CD4-positive, alpha-beta T cell treated with Interleukin-17A for 4 hours (primary cell): ENCODE measurements at regions not wholly inside any gene's neighbourhood (a gene's known extent, or its start where the extent isn't known, plus 50 kb on each side); places are given as distances from the start of the nearest gene placed in this dataset.

Source experiments
- DNase-seq: peaks from one replicate; pipeline ENCODE4 v3.0.0-alpha.2; 2020; ENCODE audit warnings: mixed read lengths

DNA sequence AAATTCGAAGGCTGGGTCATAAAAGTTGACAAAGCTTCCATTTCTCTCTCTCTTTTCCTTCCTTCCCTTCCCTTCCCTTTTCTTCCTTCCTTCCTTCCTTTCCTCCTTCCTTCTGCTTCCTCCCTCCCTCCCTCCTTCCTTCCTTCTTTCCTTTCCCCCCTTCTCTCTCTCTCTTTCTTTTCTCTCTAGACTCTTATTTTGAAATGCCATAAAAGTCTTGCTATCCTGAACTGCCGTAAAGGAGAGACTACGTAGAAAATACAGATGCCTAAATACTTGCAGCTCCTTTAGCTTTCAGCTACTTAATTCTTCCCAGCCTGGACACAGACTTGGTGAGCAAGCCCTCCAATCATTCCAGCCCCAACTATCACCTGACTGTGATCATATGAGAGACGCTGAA lies 1644.4 kb downstream of the FAM181B start:
- DNase-seq: no peak

DNA sequence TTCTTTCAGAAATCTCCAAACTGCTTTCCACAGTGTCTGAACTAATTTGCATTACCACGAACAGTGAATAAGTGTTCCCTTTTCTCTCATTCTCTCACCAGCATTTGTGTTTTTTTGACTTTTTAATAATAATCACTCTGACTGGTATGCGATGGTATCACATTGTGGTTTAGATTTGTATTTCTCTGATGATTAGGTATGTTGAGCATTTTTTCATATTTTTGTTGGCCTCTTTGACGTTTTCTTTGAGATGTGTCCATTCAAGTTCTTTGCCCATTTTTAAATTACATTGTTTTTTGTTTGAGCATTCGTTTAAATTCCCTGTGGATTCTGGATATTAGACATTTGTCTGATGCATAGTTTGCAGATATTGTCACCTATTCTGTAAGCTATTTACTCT lies 1639.6 kb upstream of the TENM4 start:
- no peak for DNase-seq

DNA sequence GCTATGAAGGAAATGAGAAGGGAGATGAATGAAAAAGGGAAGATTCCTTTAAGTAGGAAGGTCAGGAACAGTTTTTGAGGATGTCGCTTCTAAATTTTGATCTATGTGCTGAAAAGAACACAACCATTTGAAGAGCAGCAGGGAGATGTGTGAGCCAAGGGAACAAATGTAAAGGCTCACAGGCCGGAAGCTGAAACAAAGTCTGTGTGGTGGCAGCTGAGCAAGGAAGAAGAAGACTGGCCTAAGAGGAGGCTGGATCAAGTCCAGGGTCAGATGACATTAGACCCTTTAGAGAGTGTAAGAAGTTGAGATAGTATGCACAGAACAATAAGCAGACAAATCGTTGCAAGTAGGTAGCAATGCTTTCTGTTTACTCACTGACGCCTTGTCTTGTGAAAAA lies 1631.4 kb upstream of the TENM4 start:
- no peak for DNase-seq

DNA sequence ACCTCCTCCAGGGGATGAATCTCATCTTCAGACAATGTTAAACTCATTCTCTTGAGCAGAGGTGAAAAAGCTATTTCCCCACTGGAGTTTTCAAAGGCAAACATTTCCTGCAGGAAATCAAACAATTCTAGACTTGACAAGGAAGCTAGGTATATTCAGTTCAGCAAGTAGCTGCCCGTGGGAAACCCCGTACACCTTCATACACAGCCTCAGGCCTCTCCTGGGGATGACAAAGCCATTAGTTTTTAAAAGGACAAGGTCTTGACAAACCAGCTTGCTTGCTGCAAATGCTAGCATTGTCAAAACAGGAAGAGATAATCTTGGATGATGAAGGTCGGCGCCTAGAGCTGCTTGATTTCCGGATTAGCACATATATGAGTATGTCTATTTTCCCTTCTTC lies 1630.8 kb upstream of the TENM4 start:
- DNase-seq: no peak

DNA sequence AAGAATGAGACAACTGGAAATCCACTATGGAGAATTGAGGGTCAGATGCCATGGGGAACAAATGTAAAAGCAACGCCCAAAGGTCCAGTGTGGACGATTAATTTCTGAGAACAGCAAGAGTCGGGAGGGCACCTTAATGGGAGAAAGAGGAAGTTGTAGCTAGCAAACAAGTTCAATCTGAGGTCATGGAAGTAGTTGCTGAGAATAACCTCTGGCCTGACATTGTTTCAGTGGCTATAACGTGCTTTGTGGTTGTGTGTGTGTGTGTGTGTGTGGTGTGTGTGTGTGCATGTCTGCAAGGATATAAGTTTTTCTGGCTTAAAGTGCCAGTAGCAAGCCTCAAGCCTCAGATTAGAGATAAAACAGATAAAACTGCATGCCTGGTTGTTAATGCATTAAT lies 1630.1 kb upstream of the TENM4 start:
- no peak for DNase-seq

DNA sequence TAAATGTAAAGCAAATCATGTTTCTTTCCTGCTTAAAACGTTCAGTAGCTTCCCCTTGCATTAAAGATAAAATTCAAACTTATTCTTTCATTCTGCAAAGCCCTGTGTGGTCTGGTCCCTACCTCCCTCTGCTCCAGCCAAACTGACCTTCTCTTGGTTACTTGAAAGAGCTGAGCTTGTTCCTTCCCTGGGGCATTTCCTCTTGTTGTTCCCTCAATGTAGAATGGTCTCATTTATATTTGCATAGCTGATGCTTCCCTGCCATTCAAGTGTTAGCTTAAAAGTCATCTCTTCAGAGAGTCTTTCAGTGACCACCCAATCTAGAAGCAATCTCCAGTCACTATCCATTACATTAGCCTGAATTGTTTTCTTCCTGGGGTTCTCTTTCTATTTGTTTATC lies 1618.5 kb upstream of the TENM4 start:
- no peak for DNase-seq

DNA sequence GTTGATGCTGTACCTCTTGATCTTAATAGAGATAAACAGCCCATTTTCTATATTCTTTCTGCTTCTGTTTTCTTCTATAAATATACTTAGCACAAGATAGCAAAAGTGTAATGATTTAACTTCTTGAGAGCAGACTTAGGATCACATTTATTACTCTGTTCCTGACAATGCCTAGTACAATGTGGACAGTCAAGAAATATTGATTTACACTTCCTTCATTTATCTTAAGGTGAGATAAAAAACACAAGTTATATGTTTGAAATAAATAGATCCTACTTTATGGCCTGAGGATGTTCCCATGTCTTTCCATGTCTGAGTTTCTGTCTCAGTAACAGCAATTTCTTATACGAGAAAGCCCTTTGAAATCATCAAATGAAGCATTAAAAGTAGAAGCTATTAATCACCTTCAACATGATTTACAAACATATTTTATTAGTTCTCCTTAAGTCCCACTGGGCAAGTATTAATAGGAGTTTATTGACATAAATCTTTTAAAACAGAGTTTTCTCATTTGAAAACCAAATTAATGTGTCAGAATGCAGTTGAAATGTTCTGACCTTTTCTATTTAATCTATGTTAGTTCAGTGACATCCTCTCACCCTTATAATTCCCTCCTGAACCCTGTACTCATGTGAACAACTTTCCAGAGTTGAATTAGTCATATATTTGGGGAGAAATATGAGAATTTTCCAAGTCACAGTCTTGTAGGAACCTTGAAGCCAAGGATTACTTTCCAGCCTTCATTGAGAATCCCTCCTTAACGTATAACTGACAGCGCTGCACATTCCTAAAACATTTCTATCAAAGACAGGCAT lies 1611.7 kb upstream of the TENM4 start:
- DNase-seq: no peak

DNA sequence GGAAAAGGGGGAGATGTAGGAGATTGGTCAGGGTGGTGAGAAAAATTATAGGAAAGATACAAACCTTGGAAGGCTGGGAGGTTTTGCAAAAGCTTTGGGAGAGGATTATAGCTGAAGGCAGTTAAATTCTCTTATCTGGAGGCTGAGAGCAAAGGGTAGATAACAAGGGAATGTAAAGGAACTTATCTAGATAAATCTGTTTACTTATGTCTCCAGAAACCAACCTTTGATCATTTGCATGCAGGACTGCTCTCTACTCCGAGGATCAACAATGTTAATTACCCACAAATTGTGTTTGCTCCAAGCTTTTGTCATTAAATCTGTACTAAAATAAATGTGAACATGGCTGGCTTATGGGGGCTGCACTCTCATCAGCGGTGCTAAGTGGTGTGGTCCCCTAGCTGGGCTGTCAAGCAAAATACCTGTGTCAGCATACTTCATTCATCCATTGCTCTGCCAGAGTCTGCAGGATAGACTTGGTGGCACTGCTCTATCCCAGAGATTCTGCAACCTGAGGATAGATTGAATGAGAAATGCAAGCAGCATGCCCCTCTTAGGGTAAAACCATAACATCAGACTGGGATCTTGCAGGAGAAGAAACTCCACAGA lies 1599.2 kb upstream of the TENM4 start:
- DNase-seq: no peak

DNA sequence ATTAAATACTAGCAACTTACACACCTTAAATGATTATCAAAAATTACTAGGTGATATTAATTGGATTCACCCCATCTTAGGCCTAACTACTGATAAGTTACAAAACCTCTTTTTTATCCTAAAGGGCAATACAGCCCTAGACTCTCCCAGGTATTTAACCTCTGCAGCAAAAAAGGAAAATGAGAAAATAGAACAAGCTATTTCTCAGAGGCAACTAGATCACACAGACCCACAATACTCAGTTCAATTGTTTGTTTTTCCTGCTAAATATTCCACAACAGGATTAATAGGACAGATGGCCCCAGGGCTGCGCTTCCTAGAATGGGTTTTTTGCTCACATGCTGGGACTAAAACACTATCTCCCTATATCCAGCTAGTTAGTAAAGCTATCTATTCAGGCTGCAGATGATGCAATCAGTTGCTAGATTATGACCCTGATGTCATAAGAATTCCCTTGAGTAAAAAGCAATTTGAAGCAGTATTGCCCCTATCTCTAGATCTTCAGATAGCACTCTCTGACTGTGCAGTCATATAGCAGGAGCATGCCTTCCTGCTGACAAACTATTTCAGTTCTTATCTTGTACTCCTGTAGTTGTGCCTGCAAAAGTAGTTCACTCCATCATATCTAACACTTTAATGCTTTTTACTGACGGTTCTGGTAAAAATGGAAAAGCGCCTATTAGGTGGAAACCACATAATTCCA lies 1595.5 kb upstream of the TENM4 start:
- DNase-seq: no peak

DNA sequence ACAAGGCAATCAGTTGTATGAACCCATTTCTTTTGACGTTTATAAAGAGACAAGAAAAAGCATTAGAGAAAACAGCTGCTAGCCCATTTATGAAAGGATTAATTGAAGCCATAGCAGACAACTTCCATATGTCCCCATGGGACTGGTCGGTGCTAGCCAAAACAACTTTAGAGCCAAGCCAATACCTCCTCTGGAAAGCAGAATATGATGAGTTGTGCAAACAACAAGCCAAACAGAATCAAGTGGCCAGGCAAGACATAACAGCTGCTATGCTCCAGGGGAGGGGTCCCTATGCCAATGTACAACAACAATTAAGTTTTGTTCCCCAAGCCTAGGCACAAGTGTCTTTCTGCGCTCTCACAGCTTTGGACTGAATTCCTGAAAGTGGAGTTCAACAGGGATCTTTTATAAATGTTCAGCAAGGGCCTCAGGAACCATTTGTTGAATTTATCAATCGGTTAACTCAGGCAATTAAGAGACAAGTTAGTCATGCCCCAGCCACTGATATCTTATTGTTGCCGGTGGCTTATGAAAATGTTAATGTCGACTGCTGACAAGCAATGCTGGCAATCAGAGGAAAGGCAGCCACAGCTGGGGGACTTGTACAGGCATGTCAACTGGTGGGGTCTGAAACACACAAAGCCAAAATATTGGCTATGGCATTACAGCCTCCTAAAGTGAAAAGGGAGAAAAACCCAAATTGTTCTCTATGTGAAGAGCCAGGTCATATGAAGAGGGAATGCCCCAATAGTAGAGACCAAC lies 1593.1 kb upstream of the TENM4 start:
- DNase-seq: no peak

DNA sequence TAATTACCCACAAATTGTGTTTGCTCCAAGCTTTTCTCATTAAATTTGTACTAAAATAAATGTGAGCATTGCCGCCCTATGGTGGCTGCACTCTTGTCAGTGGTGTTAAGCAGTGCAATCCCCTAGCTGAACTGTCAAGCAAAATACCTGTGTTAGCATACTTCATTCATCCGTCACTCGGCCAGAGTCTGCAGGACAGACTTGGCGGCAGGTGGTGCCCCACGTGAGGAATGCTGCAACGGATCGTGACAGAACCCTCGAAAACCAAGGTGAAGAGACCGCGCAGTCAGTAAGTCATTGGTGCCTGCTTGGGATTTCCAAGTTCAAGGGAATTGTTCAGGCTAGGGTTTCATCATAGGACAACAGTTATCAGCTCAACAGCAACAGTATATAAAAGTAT lies 1592.1 kb upstream of the TENM4 start:
- no peak for DNase-seq

DNA sequence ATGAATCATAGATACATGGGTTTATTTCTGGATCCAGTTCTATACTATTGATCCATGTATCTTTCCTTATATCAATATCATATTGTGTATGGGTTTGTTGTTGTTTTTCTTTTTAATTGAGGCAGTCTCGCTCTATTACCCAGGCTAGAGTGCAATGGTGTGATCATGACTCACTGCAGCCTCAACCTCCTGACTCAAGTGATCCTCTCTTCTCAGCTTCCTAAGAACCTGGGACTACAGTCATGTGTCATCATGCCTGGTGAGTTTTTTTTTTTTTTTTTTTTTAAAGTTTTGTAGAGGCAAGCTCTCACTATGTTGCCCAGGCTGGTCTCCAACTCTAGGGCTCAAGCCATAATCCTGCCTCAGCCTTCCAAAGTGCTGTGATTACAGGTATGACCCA lies 1589.4 kb upstream of the TENM4 start:
- no peak for DNase-seq

DNA sequence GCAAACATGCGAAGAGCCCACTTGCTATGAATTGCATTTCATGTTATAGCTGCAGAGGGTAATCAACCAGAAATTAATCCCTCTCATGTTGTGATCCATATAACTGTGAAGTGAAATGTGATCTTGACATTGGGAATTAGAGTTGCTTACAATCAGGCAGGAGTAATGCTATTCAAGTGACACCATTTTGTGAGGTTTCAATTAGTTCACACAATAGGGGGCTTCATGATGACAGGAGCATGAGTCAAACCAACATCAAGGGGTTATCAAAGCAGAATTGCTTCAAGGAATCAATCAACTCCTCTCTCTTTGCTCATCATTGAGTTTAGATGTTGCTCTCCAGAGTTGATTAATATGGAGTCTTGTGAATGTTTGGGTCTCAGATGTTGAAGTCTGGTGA lies 1585.2 kb upstream of the TENM4 start:
- no peak for DNase-seq

DNA sequence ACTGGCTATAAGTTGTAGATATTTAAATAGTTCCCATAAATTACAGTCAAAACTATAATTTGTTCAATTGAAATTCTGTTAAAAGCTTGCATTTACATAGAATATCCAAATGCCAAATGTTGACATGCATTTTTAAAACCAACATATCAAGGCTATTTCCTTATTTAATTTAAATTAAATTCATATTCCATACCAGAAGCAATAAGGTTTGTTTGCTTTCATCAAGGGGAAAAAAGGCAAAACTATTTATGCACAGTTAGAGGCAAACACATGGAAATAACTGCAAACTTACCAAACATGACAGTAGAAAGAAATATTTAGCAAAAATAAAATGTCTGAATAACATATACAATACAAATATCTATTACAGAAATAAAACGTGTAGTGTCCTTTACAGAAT lies 1581.2 kb upstream of the TENM4 start:
- DNase-seq: no peak

DNA sequence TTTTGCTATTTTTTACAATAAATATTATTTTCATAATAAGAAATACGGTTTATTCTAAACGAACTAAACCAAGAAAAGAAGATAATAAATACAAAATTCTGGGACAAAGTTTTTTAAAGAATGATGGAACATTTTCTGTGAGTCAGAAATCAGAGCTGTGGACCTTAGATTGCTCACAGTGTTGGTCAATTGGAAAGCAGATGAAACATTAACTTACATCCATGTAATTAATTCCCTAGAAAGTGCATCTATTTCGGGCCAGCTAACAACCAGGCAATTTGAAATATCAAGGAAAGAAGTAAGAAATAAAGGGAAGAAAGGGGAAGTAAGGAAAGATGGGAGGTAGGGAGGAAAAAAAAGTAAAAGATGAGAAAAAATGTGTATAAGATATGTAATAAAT lies 1569.8 kb upstream of the TENM4 start:
- DNase-seq: no peak

DNA sequence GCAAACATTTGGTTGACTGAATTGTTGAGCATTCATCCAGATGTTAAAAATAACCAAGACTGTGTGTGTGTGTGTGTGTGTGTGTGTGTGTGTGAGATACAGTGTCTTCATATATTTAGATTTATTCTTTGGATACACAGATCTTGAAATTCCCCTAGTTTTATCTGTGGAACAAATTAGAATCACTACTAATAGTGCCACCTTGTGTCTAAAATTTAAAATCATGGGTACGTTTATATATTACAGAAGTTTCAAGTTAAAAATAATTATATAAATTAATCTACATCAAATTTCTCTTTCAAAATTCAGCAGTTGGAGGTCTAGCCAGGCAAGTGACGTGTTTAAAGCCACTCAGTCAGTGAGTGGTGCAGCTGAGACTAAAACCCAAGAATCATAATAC lies 1566.2 kb upstream of the TENM4 start:
- DNase-seq: no peak

DNA sequence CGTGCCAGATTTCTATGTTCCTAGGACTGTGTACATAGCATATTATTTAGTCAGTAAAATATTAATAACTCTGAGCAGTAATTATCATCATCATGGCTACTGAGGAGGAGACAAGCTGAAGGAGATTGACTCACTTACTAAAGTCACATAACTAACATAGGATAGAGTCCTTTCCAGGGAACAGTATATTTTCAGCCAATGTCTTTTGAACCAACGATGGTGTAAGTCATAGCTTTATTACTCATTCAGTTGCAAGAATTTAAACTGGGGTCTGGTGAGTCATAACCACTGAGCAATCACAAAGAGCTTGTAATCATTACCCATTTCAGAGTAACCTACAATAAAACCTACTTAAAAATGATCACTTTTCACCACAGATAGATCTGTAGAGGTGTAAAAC lies 1564.8 kb upstream of the TENM4 start:
- DNase-seq: no peak

DNA sequence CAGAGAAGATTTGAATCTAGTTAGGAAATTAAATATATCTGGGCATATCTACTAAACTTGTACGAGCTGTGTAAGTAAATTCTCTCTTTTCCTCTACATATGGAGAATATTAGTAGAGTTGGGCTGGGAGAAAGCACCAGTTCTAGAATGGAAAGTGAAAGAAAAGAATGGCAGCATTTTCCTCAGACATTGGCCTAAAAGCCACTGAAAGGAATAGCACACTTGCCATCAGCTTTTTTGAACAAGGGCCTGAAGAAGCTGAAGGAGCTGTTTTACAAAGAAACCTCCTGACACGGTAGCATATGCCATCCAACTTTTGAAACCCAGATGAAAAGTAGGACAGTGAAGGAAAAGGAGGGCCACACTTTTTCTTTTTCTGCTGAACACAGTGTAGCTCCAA lies 1563.7 kb upstream of the TENM4 start:
- DNase-seq: no peak

DNA sequence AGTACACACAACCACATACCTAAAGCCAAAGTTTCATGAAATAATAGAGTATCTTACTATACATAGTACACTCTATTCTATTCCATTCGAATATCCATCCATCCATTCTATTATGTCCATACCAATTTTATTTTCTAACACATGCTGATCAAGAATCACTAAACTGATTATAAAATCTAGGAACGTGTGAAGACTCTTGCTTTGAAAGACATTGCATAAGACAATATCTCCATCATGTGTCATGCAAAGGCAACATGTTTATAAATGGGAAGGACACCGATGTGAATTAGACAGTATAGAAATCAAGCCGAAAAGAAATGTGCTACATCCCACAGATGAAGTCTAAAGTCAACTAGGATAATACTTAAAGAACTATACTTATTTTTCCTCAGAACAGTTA lies 1561.5 kb upstream of the TENM4 start:
- no peak for DNase-seq

DNA sequence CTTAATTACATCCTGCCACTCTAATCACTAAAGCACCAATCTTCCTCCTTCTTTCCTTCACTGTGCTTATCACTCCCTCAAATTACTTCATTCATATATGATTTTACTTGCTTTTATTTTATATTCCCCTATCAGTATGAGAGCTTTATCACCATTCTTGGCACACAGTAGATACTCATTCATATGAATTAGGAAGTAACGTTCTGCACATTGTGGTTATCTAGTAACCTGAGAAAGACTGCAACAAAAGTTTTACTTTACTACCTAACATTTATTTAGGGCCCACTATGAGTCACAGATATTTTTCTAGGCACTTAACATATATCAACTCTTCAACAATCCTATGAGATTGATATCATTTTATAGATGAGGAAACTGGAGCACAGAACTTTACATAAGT lies 1559.9 kb upstream of the TENM4 start:
- DNase-seq: no peak

DNA sequence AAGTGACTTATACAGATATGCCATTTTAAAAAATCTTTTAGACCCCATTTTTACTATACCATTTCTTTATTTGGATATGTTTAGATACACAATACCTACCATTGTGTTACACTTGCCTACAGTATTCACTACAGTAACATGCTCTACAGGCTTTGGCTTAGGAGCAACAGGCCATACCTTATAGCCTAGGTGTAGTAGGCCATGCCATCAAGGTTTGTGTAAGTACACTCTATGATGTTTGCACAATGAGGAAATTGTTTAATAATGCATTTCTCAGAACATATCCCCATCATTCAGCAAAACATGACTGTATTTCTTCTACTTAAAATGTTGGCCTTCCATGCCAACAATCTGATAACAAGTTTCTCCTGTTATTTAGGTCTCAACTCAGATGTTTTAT lies 1559.5 kb upstream of the TENM4 start:
- no peak for DNase-seq

DNA sequence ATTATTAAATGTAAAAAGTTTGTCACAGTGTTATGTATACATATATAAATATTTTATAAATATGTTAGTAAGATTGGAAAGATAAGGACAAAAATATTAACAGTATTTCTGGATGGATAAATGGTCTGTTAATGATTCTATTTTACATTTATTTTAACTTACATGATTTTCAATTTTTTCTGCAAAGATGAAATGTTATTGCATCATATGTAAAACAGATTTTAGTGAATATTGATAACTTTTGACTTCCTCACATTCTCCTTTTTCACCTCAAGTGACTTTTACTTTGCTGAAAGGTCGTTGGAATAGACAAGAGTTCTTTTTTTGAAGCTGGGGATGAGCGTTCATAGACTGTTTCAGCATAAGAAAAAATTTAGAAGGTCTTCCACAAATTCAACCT lies 1554.7 kb upstream of the TENM4 start:
- no peak for DNase-seq

DNA sequence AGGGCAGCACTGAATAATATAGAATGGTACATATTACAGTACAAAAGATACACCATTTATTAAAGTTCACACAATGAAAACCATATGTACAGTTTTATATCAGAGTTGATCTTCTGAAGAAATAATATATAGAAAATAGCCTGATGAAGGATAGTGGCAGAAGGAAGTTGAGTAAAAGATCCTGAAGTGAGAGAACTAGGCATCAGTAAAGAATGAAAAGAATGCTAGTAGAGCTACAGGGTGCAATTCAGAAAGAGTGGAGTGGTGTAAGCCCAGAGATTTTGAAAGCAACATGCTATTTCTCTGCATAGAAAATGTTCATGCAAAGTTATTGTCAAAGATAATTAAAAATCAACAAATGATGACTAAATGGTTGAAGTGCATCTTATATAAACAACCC lies 1552.7 kb upstream of the TENM4 start:
- no peak for DNase-seq

DNA sequence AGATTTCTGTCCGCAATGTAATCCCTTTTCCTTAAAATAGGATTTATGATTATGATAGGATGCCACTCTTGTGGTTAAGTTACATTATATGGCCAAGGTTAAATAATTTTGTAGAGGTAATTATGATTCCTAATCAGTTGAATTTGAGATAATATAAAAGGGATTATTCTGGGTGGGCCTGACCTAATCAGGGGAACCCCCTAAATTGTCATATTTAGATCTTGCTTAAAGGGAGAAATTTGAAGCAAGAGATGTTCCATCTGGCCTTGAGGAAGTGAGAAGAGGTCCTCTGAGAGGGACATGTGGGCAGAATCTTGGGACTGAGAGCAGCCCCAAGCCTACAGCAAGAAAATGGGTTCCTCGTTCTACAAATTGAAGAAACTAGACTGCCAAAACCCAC lies 1550.1 kb upstream of the TENM4 start:
- no peak for DNase-seq
